ENCODE measurements at regions not wholly inside any gene's neighbourhood (a gene's known extent, or its start where the extent isn't known, plus 50 kb on each side); places are given as distances from the start of the nearest gene placed in this dataset.

DNA sequence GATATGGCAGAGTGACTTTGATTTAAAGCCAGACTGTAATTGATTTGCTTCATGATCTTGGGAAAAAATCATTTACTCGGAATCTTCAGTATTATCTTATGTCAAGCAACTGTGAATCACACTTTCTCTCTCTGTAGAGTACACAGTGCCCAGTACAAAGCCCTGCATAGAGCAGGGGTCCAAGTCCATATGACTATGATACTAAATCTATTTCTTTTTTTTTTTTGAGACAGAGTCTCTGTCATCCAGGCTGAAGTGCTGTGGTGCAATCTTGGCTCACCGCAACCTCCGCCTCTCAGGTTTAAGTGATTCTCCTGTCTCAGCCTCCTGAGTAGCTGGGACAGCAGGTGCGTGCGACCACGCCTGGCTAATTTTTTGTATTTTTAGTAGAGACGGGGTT is 194.8 kb upstream of the SEMA6A start:
- no peak for TF ChIP-seq TCF12 (IDR thresholded peaks at IDR 0.05; ENCODE audit: low read depth, low read length)
- TF ChIP-seq RCOR1 (conservative IDR thresholded peaks at IDR 0.05; ENCODE audit: low read depth, low read length) = no peak
- no peak for TF ChIP-seq CREM (IDR thresholded peaks at IDR 0.05; ENCODE audit: low read depth)
- TF ChIP-seq ZNF274 (IDR thresholded peaks at IDR 0.05; ENCODE audit: insufficient read depth, insufficient read length) = no peak
- no peak for TF ChIP-seq CTCF (IDR thresholded peaks at IDR 0.05 in 2 of 3, conservative IDR thresholded peaks at IDR 0.05 in 1 of 3; ENCODE audit: control insufficient read depth in 2 of 3, extremely low read depth in 1 of 3, insufficient read depth in 1 of 3, low read depth in 3 of 3, low read length in 3 of 3)
- no peak for TF ChIP-seq USF2 (IDR thresholded peaks at IDR 0.05; ENCODE audit: borderline replicate concordance, low read depth, low read length)

Measured in GM12878 (cell line).